GM10248 (cell line): ENCODE measurements at regions not wholly inside any gene's neighbourhood (a gene's known extent, or its start where the extent isn't known, plus 50 kb on each side); places are given as distances from the start of the nearest gene placed in this dataset.

ENCODE experiments used
- CTCF ChIA-PET: fragments of 300-600 bp; sonication (Branson Sonifier 250); formaldehyde crosslinking; extraction: SDS; loops from one replicate; lab custom pipeline; 2021; ENCODE audit warnings: antibody characterized with exemption; lab: Yijun Ruan, JAX
- POLR2A ChIA-PET: fragments of 350-650 bp; sonication (Branson Sonifier 250); formaldehyde crosslinking; extraction: SDS; loops from one replicate; lab custom pipeline; 2020; ENCODE audit warnings: antibody characterized with exemption; lab: Yijun Ruan, JAX
- DNase-seq: peaks from one replicate; pipeline ENCODE4 v3.0.0; 2012; ENCODE audit errors: extremely low spot score
- CTCF ChIP-seq: IDR thresholded peaks from 2 replicates; pipeline ENCODE4 v1.5.1; 2012; ENCODE audit warnings: mild to moderate bottlenecking, low read depth; ENCODE audit errors: extremely low read depth, missing control alignments, control extremely low read depth

DNA sequence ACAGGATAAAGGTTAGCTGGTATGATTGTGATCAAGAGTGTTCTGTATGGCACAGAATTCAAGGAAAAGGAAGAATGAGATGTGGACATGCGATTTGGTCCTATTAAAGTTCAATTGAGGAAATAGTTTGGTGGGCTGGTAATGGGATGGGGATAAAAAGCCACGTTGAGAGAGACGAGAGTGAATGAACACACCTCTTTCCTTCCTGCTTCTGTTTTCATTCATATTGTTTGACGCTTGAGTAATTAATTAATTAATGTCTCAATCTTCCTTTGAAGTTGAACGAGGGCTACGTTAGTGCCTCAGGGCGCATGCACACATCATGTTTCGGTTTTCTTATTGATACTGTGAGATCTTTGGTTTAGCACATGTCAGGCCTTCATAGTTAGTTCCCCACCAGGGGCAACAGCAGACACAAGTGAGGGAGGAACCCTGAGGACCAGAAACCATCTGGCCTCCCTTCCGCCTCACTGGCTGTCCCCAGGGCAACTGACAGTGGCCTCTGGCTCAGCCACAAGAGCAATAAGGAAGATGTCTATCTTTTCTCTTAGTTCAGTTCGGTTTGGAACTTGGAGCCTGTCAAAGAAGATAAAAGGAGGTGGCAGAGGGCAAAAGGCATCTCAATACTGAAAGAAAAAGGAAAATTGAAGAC lies 116.0 kb downstream of the LIPG start:
- ChIA-PET CTCF (no interaction called here), POLR2A (no interaction called here)
- DNase-seq: peak; percentile 32
- TF ChIP-seq CTCF: no peak

- no peak for TF ChIP-seq CTCF
- ChIA-PET POLR2A (no interaction called here), CTCF (no interaction called here)
- no peak for DNase-seq
Measured at GRCh38 chr18:49677081-49677480, 115.2 kb downstream of the LIPG start.

DNA sequence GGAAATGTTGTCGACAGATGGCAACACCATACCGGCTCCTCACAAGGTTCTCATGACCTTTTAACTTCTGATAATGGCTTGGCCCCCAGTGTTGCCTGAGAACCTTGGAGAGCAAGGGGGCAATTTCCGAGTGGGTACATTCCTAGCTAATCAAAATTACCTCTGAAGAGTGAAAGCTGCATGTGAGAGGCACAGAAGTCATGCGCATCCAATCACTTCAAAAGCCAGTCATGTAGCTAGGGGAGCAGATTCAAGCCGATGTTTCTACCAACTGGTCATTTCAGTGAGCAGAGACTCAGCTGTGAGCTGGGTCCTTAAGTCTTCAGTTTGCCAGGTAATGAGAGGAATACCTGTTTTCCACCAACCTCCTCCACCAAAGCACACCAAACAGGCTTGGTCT lies 111.4 kb downstream of the LIPG start:
- POLR2A ChIA-PET: no interaction called here
- no peak for TF ChIP-seq CTCF
- DNase-seq: no peak
- CTCF ChIA-PET: no interaction called here

DNA sequence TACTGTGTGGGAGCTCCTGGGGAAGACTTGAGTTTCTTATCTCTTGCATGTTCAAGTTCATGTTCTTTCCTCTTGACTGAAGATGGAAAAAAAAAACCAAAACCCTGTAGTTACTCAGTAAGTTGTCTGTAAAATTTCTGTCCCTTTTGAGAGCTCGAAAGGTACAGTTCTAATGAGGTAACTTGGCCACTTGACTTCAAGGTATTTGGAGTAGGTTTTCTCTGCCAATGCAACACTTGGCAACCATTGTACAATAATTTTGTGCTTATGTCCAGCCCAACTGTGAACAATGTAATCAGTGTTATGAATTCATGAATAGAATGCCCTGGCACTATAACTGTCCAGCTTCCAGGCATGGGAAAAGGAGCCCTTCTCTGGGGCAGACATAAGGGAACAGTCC lies 111.0 kb downstream of the LIPG start:
- ChIA-PET POLR2A (no interaction called here), CTCF (no interaction called here)
- no peak for TF ChIP-seq CTCF
- no peak for DNase-seq

- ChIA-PET CTCF (no interaction called here), POLR2A (no interaction called here)
- DNase-seq: no peak
- TF ChIP-seq CTCF: no peak
Measured at GRCh38 chr18:49669403-49669802, 107.5 kb downstream of the LIPG start.

- ChIA-PET CTCF (interaction anchor here (1.1 kb wide), 1 partner anchor 48 kb away, joined by 3 read pairs; no protein-coding TSS in a partner anchor), POLR2A (interaction anchor here (0.7 kb wide), 1 partner anchor 100 kb away, joined by 3 read pairs; no protein-coding TSS in a partner anchor)
- TF ChIP-seq CTCF: no peak
- no peak for DNase-seq
Measured at GRCh38 chr18:49668574-49669275, 106.9 kb downstream of the LIPG start.
